PC-3 (cell line): ENCODE measurements at regions not wholly inside any gene's neighbourhood (a gene's known extent, or its start where the extent isn't known, plus 50 kb on each side); places are given as distances from the start of the nearest gene placed in this dataset.
"Not testable (repeated sequence)": the region's sequence is repeated elsewhere in the genome, so short reads cannot be mapped to it uniquely, and the experiment has no call there.

Source experiments
- ATAC-seq: fragments of 200-7000 bp; cut with Tn5 transposase; 2 replicates; pipeline ENCODE4 v1.9.1; 2020; ENCODE audit warnings: mild to moderate bottlenecking, moderate library complexity
- BruUV-seq: library from RNA; stranded (reverse); fragments of 400-500 nt; replicated peaks from 2 replicates; lab custom pipeline; 2021; lab: Mats Ljungman, UMichigan
- CTCF ChIA-PET: fragments of 300-600 bp; sonication (Branson Sonifier 250); formaldehyde crosslinking; loops from one replicate; lab custom pipeline; 2022; ENCODE audit warnings: antibody characterized with exemption; lab: Charles Lee
- POLR2A ChIA-PET: fragments of 300-600 bp; sonication (Branson Sonifier 250); formaldehyde crosslinking; loops from one replicate; lab custom pipeline; 2022; ENCODE audit warnings: antibody characterized with exemption; ENCODE audit not compliant: unreplicated experiment; lab: Charles Lee
- DNase-seq: peaks from one replicate; pipeline ENCODE4 v3.0.0-alpha.2; 2015
- H2AFZ ChIP-seq: fragments of 300-600 bp; sonication (generic); 2 replicates; pipeline ENCODE4 v1.6.0; 2016; ENCODE audit warnings: antibody characterized with exemption, low read length
- H3F3A ChIP-seq: fragments of 300-600 bp; sonication (generic); one replicate; pipeline ENCODE4 v1.6.0; 2017; ENCODE audit warnings: antibody characterized with exemption, low read length, control low read depth, mild to moderate bottlenecking; ENCODE audit not compliant: unreplicated experiment
- H3K27ac ChIP-seq: fragments of 300-600 bp; sonication (generic); 2 replicates; pipeline ENCODE4 v1.5.1; 2016; ENCODE audit warnings: mild to moderate bottlenecking, low read length
- H3K27me3 ChIP-seq: fragments of 300-600 bp; sonication (generic); 2 replicates; pipeline ENCODE4 v1.6.1; 2016; ENCODE audit warnings: low read length, mixed read lengths
- H3K36me3 ChIP-seq: fragments of 300-600 bp; sonication (generic); 2 replicates; pipeline ENCODE4 v1.6.1; 2016; ENCODE audit warnings: low read depth, mixed run types, low read length, mixed read lengths
- H3K4me1 ChIP-seq: fragments of 300-600 bp; sonication (generic); 2 replicates; pipeline ENCODE4 v1.5.1; 2016; ENCODE audit warnings: low read length; ENCODE audit not compliant: insufficient read depth
- H3K4me2 ChIP-seq: fragments of 300-600 bp; sonication (generic); 2 replicates; pipeline ENCODE4 v1.6.0; 2016; ENCODE audit warnings: low read length
- H3K4me3 ChIP-seq: fragments of 300-600 bp; sonication (generic); 2 replicates; pipeline ENCODE4 v1.5.1; 2016; ENCODE audit warnings: mild to moderate bottlenecking, low read length, mixed read lengths
- H3K79me2 ChIP-seq: fragments of 300-600 bp; sonication (generic); 2 replicates; pipeline ENCODE4 v1.6.1; 2017; ENCODE audit warnings: low read length, mixed read lengths
- H3K9ac ChIP-seq: fragments of 300-600 bp; sonication (generic); 2 replicates; pipeline ENCODE4 v1.6.0; 2016; ENCODE audit warnings: mild to moderate bottlenecking, low read length
- H3K9me2 ChIP-seq: fragments of 300-600 bp; sonication (generic); replicated peaks from 2 replicates; pipeline ENCODE4 v1.6.1; 2016; ENCODE audit warnings: mixed run types, low read length, mixed read lengths
- H3K9me3 ChIP-seq: fragments of 300-600 bp; sonication (generic); 2 replicates; pipeline ENCODE4 v1.6.1; 2016; ENCODE audit warnings: low read length, mixed read lengths
- H4K20me1 ChIP-seq: fragments of 300-600 bp; sonication (generic); 2 replicates; pipeline ENCODE4 v1.6.1; 2016; ENCODE audit warnings: low read length, mixed read lengths
- CTCF ChIP-seq: fragments of 300-600 bp; sonication (generic); conservative IDR thresholded peaks from 2 replicates; pipeline ENCODE4 v1.5.1; 2017; ENCODE audit warnings: antibody characterized with exemption, low read depth, mild to moderate bottlenecking, low read length
- EZH2 ChIP-seq: fragments of 300-600 bp; sonication (generic); IDR thresholded peaks from one replicate; pipeline ENCODE4 v1.6.1; 2017; ENCODE audit warnings: antibody characterized with exemption, mild to moderate bottlenecking, low read length; ENCODE audit not compliant: unreplicated experiment
- EZH2phosphoT487 ChIP-seq: fragments of 300-600 bp; sonication (generic); IDR thresholded peaks from 2 replicates; pipeline ENCODE4 v1.6.1; 2018; ENCODE audit warnings: mild to moderate bottlenecking, antibody characterized with exemption, low read length, borderline replicate concordance
- intact Hi-C: fragments of 100-400 bp; cut with micrococcal nuclease; formaldehyde crosslinking; loops from 2 replicates; pipeline ENCODE4 v1.9.0; 2023

GRCh38 chr2:65931056-65931455 is 498.7 kb upstream of the SPRED2 start:
- H3K9ac ChIP-seq = no peak overlapping the region
- H3K79me2 ChIP-seq = no peaks in the 10 kb centered on the region
- no peaks in the 10 kb centered on the region for H3K9me3 ChIP-seq
- H2AFZ ChIP-seq = no peak overlapping the region
- no peak overlapping the region for H3K27ac ChIP-seq
- TF ChIP-seq EZH2 (no peak), EZH2phosphoT487 (no peak), CTCF (no peak)
- ATAC-seq (no peak), DNase-seq (no peak)
- no peak overlapping the region for H3K4me3 ChIP-seq
- no peaks in the 10 kb centered on the region for H3F3A ChIP-seq
- ChIA-PET CTCF (no interaction called here), POLR2A (no interaction called here)
- no peak overlapping the region for H3K4me2 ChIP-seq
- H3K4me1 ChIP-seq = no peaks in the 10 kb centered on the region
- intact Hi-C loops = no loop called here
- H3K27me3 ChIP-seq = peaks cover 47% of the 10 kb centered on the region
- H3K36me3 ChIP-seq = no peaks in the 10 kb centered on the region
- no peaks in the 10 kb centered on the region for H3K9me2 ChIP-seq
- no TSS peak for BruUV-seq
- no peaks in the 10 kb centered on the region for H4K20me1 ChIP-seq

- Histone ChIP-seq H3K36me3 (no peaks in the 10 kb centered on the region), H2AFZ (no peak overlapping the region), H3K79me2 (no peaks in the 10 kb centered on the region), H3K9me3 (no peaks in the 10 kb centered on the region), H3K27me3 (peaks cover 39% of the 10 kb centered on the region), H3K4me2 (no peak overlapping the region), H3K27ac (no peak overlapping the region), H4K20me1 (no peaks in the 10 kb centered on the region), H3K9ac (no peak overlapping the region), H3F3A (no peaks in the 10 kb centered on the region), H3K4me3 (no peak overlapping the region), H3K9me2 (no peaks in the 10 kb centered on the region), H3K4me1 (no peaks in the 10 kb centered on the region)
- intact Hi-C loops = no loop called here
- TF ChIP-seq EZH2 (no peak), EZH2phosphoT487 (no peak), CTCF (no peak)
- POLR2A ChIA-PET = no interaction called here
- no peak for ATAC-seq
- CTCF ChIA-PET = no interaction called here
- DNase-seq = no peak
- no TSS peak for BruUV-seq
Measured at GRCh38 chr2:65930259-65930658, 497.9 kb upstream of the SPRED2 start.

GRCh38 chr2:65929664-65930063 is 497.3 kb upstream of the SPRED2 start:
- H3K36me3 ChIP-seq, POLR2A ChIA-PET, ATAC-seq, H3K4me3 ChIP-seq, H3K79me2 ChIP-seq, H3K27ac ChIP-seq, BruUV-seq, intact Hi-C loops, H3F3A ChIP-seq, H3K9me2 ChIP-seq, H4K20me1 ChIP-seq, H3K9me3 ChIP-seq, H3K4me2 ChIP-seq, DNase-seq, H3K4me1 ChIP-seq, CTCF ChIA-PET, H2AFZ ChIP-seq, H3K9ac ChIP-seq: not testable (repeated sequence)
- peaks cover 33% of the 10 kb centered on the region for H3K27me3 ChIP-seq
